Suprapubic skin (tissue), 3 donors: ENCODE measurements at regions not wholly inside any gene's neighbourhood (a gene's known extent, or its start where the extent isn't known, plus 50 kb on each side); places are given as distances from the start of the nearest gene placed in this dataset.
"Not testable (repeated sequence)": the region's sequence is repeated elsewhere in the genome, so short reads cannot be mapped to it uniquely, and the experiment has no call there.

Source experiments
- EP300 ChIP-seq: sonication (generic); formaldehyde crosslinking; IDR thresholded peaks from one replicate; pipeline ENCODE4 v1.6.1; 2017; ENCODE audit warnings: antibody characterized with exemption
- POLR2A ChIP-seq, 2 donors: fragments of 450-650 bp; IDR thresholded peaks; one replicate each; pipeline ENCODE4 v1.6.1; 2017; ENCODE audit warnings: antibody characterized with exemption in 2 of 2, mild to moderate bottlenecking in 2 of 2, moderate library complexity in 2 of 2
- TF ChIP-seq, protein P1 (sequence below), 2 donors: fragments of 200-600 bp in 1 of 2; fragments of 450-650 bp in 1 of 2; sonication (generic) in 1 of 2; IDR thresholded peaks; one replicate each; pipeline ENCODE4 v1.5.1; 2016 to 2019; ENCODE audit warnings: antibody characterized with exemption in 2 of 2, mild to moderate bottlenecking in 1 of 2, moderate library complexity in 1 of 2

DNA sequence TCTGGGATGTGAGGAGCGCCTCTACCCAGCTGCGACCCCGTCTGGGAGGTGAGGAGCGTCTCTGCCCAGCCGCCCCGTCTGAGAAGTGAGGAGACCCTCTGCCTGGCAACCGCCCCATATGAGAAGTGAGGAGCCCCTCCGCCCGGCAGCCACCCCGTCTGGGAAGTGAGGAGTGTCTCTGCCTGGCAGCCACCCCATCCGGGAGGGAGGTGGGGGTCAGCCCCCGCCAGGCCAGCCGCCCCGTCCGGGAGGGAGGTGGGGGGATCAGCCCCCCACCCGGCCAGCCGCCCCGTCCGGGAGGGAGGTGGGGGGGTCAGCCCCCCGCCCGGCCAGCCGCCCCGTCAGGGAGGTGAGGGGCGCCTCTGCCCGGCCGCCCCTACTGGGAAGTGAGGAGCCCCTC lies 76.0 kb downstream of the FZD4 start:
- TF ChIP-seq, protein P1, sequence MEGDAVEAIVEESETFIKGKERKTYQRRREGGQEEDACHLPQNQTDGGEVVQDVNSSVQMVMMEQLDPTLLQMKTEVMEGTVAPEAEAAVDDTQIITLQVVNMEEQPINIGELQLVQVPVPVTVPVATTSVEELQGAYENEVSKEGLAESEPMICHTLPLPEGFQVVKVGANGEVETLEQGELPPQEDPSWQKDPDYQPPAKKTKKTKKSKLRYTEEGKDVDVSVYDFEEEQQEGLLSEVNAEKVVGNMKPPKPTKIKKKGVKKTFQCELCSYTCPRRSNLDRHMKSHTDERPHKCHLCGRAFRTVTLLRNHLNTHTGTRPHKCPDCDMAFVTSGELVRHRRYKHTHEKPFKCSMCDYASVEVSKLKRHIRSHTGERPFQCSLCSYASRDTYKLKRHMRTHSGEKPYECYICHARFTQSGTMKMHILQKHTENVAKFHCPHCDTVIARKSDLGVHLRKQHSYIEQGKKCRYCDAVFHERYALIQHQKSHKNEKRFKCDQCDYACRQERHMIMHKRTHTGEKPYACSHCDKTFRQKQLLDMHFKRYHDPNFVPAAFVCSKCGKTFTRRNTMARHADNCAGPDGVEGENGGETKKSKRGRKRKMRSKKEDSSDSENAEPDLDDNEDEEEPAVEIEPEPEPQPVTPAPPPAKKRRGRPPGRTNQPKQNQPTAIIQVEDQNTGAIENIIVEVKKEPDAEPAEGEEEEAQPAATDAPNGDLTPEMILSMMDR (IDR thresholded peaks at IDR 0.05) = not testable (repeated sequence)
- not testable (repeated sequence) for TF ChIP-seq POLR2A (IDR thresholded peaks at IDR 0.05); EP300
